ENCODE measurements at regions not wholly inside any gene's neighbourhood (a gene's known extent, or its start where the extent isn't known, plus 50 kb on each side); places are given as distances from the start of the nearest gene placed in this dataset.

DNA sequence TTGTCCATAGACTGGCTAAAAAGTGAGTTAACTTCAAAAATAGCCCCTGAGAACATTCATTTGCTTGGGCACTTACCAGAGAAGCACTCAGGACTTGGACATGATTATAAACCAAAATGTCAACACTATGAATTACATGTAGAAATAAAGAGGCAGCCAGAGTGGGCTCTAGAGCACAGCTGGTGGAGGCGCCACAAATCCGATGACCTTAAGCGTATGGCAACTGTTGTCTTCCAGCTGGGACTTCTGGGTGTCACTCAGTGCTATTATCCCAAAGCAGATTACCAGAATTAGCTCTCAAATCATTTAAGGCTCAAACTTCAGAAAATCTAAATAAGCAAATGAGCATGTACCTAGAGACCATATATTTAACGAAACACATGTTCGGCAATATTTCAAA, 1255.5 kb upstream of the SLC10A2 start:
- H3K9ac ChIP-seq (ENCODE audit: low read depth, low read length): no peak overlapping the region
- H3K79me2 ChIP-seq (ENCODE audit: insufficient read depth, low read length): no peaks in the 10 kb centered on the region
- H3K27me3 ChIP-seq (ENCODE audit: insufficient read depth, low read length, poor library complexity): no peaks in the 10 kb centered on the region
- no peak overlapping the region for H3K4me3 ChIP-seq (ENCODE audit: low read depth in 1 of 2, low read length in 2 of 2)
- TF ChIP-seq EZH2 (IDR thresholded peaks at IDR 0.05; ENCODE audit: borderline replicate concordance, low read depth, low read length, severe bottlenecking): no peak
- TF ChIP-seq, protein P1, sequence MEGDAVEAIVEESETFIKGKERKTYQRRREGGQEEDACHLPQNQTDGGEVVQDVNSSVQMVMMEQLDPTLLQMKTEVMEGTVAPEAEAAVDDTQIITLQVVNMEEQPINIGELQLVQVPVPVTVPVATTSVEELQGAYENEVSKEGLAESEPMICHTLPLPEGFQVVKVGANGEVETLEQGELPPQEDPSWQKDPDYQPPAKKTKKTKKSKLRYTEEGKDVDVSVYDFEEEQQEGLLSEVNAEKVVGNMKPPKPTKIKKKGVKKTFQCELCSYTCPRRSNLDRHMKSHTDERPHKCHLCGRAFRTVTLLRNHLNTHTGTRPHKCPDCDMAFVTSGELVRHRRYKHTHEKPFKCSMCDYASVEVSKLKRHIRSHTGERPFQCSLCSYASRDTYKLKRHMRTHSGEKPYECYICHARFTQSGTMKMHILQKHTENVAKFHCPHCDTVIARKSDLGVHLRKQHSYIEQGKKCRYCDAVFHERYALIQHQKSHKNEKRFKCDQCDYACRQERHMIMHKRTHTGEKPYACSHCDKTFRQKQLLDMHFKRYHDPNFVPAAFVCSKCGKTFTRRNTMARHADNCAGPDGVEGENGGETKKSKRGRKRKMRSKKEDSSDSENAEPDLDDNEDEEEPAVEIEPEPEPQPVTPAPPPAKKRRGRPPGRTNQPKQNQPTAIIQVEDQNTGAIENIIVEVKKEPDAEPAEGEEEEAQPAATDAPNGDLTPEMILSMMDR (IDR thresholded peaks at IDR 0.05; ENCODE audit: borderline replicate concordance, extremely low read depth, low read length, poor library complexity, severe bottlenecking): no peak
- no peaks in the 10 kb centered on the region for H3K9me3 ChIP-seq (ENCODE audit: insufficient read depth, low read length, severe bottlenecking)
- H3K4me2 ChIP-seq (ENCODE audit: insufficient read depth, low read length): no peak overlapping the region
- H4K20me1 ChIP-seq (ENCODE audit: insufficient read depth, low read length): no peaks in the 10 kb centered on the region
- no peak for DNase-seq
- no peaks in the 10 kb centered on the region for H3K36me3 ChIP-seq (ENCODE audit: insufficient read depth, low read length)
- no peaks in the 10 kb centered on the region for H3K4me1 ChIP-seq (ENCODE audit: insufficient read depth, low read length)
- no peak for ATAC-seq (ENCODE audit: insufficient read depth, low read depth)
- H3K27ac ChIP-seq (ENCODE audit: low read length): no peak overlapping the region
- H2AFZ ChIP-seq (ENCODE audit: low read depth, low read length): no peak overlapping the region

DNA sequence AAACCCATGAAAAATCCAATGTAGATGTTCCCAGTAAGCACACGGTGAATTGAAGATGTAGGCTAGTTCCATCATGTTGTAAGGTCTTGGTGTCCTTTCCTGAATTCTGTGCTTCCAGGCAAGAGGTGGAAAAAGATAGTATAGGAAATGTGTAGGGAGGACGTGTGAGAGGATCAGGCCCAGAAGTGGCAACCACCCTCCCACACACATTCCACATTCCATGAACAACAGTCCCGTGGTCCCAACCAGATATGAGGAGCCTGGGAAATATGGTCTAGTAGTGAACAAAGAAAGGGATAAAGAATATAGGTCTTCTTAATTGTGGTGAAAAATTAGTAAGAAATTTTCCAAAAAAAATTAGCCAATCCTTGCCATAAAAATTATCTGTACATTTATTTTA, 1254.2 kb upstream of the SLC10A2 start:
- H3K36me3 ChIP-seq (ENCODE audit: insufficient read depth, low read length): no peaks in the 10 kb centered on the region
- TF ChIP-seq EZH2 (IDR thresholded peaks at IDR 0.05; ENCODE audit: borderline replicate concordance, low read depth, low read length, severe bottlenecking): no peak
- TF ChIP-seq, protein P1 (IDR thresholded peaks at IDR 0.05; ENCODE audit: borderline replicate concordance, extremely low read depth, low read length, poor library complexity, severe bottlenecking): no peak
- no peaks in the 10 kb centered on the region for H4K20me1 ChIP-seq (ENCODE audit: insufficient read depth, low read length)
- H3K4me3 ChIP-seq (ENCODE audit: low read depth in 1 of 2, low read length in 2 of 2): no peak overlapping the region
- H3K9ac ChIP-seq (ENCODE audit: low read depth, low read length): no peak overlapping the region
- H3K27me3 ChIP-seq (ENCODE audit: insufficient read depth, low read length, poor library complexity): no peaks in the 10 kb centered on the region
- ATAC-seq (ENCODE audit: insufficient read depth, low read depth) (no peak), DNase-seq (no peak)
- no peak overlapping the region for H3K4me2 ChIP-seq (ENCODE audit: insufficient read depth, low read length)
- no peak overlapping the region for H3K27ac ChIP-seq (ENCODE audit: low read length)
- H3K79me2 ChIP-seq (ENCODE audit: insufficient read depth, low read length): no peaks in the 10 kb centered on the region
- no peak overlapping the region for H2AFZ ChIP-seq (ENCODE audit: low read depth, low read length)
- H3K9me3 ChIP-seq (ENCODE audit: insufficient read depth, low read length, severe bottlenecking): no peaks in the 10 kb centered on the region
- H3K4me1 ChIP-seq (ENCODE audit: insufficient read depth, low read length): no peaks in the 10 kb centered on the region

DNA sequence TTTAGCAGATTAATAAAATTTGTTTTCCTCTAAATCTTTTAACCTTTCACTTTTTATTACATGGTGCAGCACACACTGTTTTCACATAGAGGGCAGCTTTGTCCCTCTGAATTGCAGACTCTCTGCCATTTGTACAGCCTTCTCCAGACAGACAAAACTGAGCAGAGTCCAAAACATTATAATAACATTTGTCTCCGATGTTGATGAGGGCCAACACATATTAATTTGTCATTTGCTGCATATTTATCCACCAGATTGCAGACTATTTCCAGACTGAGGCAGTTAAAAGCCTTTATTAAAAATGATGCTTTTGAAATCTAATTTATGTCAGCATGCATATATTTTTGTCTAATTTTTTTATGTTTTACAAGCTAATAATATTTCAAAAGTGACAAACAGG, 1251.9 kb upstream of the SLC10A2 start:
- no peak overlapping the region for H3K27ac ChIP-seq (ENCODE audit: low read length)
- H3K4me2 ChIP-seq (ENCODE audit: insufficient read depth, low read length): no peak overlapping the region
- no peak overlapping the region for H2AFZ ChIP-seq (ENCODE audit: low read depth, low read length)
- H4K20me1 ChIP-seq (ENCODE audit: insufficient read depth, low read length): no peaks in the 10 kb centered on the region
- no peak overlapping the region for H3K4me3 ChIP-seq (ENCODE audit: low read depth in 1 of 2, low read length in 2 of 2)
- ATAC-seq (ENCODE audit: insufficient read depth, low read depth): peak; percentile 68; the same call in 2 of the 3 replicates
- no peaks in the 10 kb centered on the region for H3K36me3 ChIP-seq (ENCODE audit: insufficient read depth, low read length)
- no peak for DNase-seq
- no peaks in the 10 kb centered on the region for H3K4me1 ChIP-seq (ENCODE audit: insufficient read depth, low read length)
- H3K9me3 ChIP-seq (ENCODE audit: insufficient read depth, low read length, severe bottlenecking): no peaks in the 10 kb centered on the region
- no peaks in the 10 kb centered on the region for H3K79me2 ChIP-seq (ENCODE audit: insufficient read depth, low read length)
- TF ChIP-seq, protein P1 (IDR thresholded peaks at IDR 0.05; ENCODE audit: borderline replicate concordance, extremely low read depth, low read length, poor library complexity, severe bottlenecking): peak; percentile 54
- no peak for TF ChIP-seq EZH2 (IDR thresholded peaks at IDR 0.05; ENCODE audit: borderline replicate concordance, low read depth, low read length, severe bottlenecking)
- no peaks in the 10 kb centered on the region for H3K27me3 ChIP-seq (ENCODE audit: insufficient read depth, low read length, poor library complexity)
- no peak overlapping the region for H3K9ac ChIP-seq (ENCODE audit: low read depth, low read length)

DNA sequence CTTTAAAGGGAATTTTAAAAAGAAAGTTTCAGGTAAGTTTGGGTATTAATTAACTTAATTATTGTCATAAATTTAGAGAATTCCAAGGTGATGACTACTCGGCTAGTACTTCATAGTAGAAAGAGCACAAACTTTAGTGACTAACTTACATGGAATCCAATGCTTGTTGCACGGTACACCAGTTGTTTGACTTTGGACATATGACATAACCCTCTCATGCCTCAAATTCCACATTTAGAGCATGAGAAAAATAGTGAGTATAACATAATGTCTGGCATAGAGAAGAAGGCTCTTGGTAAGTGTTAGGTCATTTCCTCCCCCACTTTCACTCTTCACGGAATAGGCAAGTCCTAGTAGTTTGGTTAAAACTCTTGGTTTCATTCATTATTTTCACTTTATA, 1249.4 kb upstream of the SLC10A2 start:
- Histone ChIP-seq H3K4me2 (ENCODE audit: insufficient read depth, low read length) (no peak overlapping the region), H3K4me1 (ENCODE audit: insufficient read depth, low read length) (no peaks in the 10 kb centered on the region)
- no peak for ATAC-seq (ENCODE audit: insufficient read depth, low read depth)

More for the DNA sequence above, 1249.4 kb upstream of the SLC10A2 start:
- Histone ChIP-seq H4K20me1 (ENCODE audit: insufficient read depth, low read length) (no peaks in the 10 kb centered on the region), H2AFZ (ENCODE audit: low read depth, low read length) (no peak overlapping the region), H3K79me2 (ENCODE audit: insufficient read depth, low read length) (no peaks in the 10 kb centered on the region), H3K27me3 (ENCODE audit: insufficient read depth, low read length, poor library complexity) (no peaks in the 10 kb centered on the region), H3K27ac (ENCODE audit: low read length) (no peak overlapping the region), H3K9me3 (ENCODE audit: insufficient read depth, low read length, severe bottlenecking) (no peaks in the 10 kb centered on the region), H3K36me3 (ENCODE audit: insufficient read depth, low read length) (no peaks in the 10 kb centered on the region), H3K9ac (ENCODE audit: low read depth, low read length) (no peak overlapping the region), H3K4me3 (ENCODE audit: low read depth in 1 of 2, low read length in 2 of 2) (no peak overlapping the region)
- TF ChIP-seq, protein P1 (IDR thresholded peaks at IDR 0.05; ENCODE audit: borderline replicate concordance, extremely low read depth, low read length, poor library complexity, severe bottlenecking): no peak
- TF ChIP-seq EZH2 (IDR thresholded peaks at IDR 0.05; ENCODE audit: borderline replicate concordance, low read depth, low read length, severe bottlenecking): no peak
- DNase-seq: no peak
